Memory B cell (primary cell): ENCODE measurements at regions not wholly inside any gene's neighbourhood (a gene's known extent, or its start where the extent isn't known, plus 50 kb on each side); places are given as distances from the start of the nearest gene placed in this dataset.

Experiments
- ATAC-seq: fragments of 150-1000 bp; cut with Tn5 transposase; 2 replicates; pipeline ENCODE4 v1.10.0; 2021; ENCODE audit warnings: low read depth, mild to moderate bottlenecking, moderate library complexity
- DNase-seq, 2 donors: peaks; one replicate each; pipeline ENCODE4 v3.0.0; 2022; ENCODE audit warnings: low spot score in 2 of 2
- H3K27ac Mint-ChIP-seq: one replicate; pipeline ENCODE4 v1.8.0; 2022; ENCODE audit warnings: mild to moderate bottlenecking, moderate library complexity, mixed read lengths
- H3K27me3 Mint-ChIP-seq: one replicate; pipeline ENCODE4 v1.8.0; 2022; ENCODE audit warnings: mixed read lengths
- H3K36me3 Mint-ChIP-seq: one replicate; pipeline ENCODE4 v1.8.0; 2022; ENCODE audit warnings: mild to moderate bottlenecking, mixed read lengths
- H3K4me1 Mint-ChIP-seq: one replicate; pipeline ENCODE4 v1.8.0; 2022; ENCODE audit warnings: mixed read lengths
- H3K4me3 Mint-ChIP-seq: one replicate; pipeline ENCODE4 v1.8.0; 2022; ENCODE audit warnings: mild to moderate bottlenecking, moderate library complexity, mixed read lengths
- H3K9me3 Mint-ChIP-seq: one replicate; pipeline ENCODE4 v1.8.0; 2022; ENCODE audit warnings: mixed read lengths

DNA sequence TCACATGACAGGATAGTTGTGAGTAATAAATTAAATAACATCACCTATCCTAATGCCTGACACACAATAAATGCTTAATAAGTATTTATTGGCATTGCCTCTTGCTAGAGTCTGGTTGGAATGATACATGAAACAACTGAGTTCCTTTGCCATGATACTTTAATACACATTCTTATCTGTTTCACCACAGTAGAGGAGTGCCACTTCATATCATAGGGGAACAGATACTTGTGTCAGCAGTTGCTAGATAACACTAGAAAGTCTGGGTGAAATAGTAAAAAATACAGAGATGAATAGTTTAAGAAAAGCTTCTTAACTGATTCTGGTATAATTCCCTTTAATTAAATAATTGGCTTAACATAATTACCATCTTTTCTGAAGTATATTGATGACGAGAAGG is 380.0 kb upstream of the GOLIM4 start:
- no peak for ATAC-seq
- no peak for DNase-seq
- Mint-ChIP-seq H3K4me1 (no peaks in the 10 kb centered on the region), H3K27ac (no peak overlapping the region), H3K4me3 (no peak overlapping the region), H3K9me3 (no peaks in the 10 kb centered on the region), H3K27me3 (no peaks in the 10 kb centered on the region), H3K36me3 (no peaks in the 10 kb centered on the region)

DNA sequence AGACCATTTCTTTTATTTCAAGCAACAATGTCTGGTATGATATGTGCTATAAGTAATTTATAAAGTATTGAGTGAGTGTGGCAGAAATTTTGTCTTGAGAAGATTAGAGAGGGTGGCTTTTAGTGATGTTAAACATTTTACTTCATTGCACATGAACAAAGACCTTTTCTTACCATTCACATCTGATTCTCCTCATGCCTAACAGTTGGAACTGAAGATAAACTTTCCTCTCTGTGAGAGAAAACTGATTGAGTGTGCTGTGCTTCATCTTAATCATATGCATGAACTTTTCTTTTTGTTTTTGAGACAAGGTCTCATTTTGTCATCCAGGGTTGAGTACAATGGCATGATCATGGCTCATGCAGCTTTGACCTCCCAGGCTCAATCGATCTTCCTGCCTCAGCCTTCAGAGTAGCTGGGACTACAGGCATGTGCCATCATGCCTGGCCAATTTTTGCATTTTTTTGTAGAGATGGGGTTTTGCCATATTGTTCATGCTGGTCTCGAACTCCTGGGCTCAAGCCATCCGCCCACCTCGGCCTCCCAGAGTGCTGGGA is 377.7 kb upstream of the GOLIM4 start:
- Mint-ChIP-seq H3K9me3 (no peaks in the 10 kb centered on the region), H3K36me3 (no peaks in the 10 kb centered on the region), H3K27me3 (no peaks in the 10 kb centered on the region)

GRCh38 chr3:168472783-168473182 is 377.1 kb upstream of the GOLIM4 start:
- Mint-ChIP-seq H3K27me3 (no peaks in the 10 kb centered on the region), H3K4me3 (no peak overlapping the region), H3K36me3 (no peaks in the 10 kb centered on the region), H3K9me3 (no peaks in the 10 kb centered on the region), H3K27ac (no peak overlapping the region), H3K4me1 (no peaks in the 10 kb centered on the region)
- DNase-seq (no peak), ATAC-seq (no peak)

More for the DNA sequence above, 377.7 kb upstream of the GOLIM4 start:
- no peak overlapping the region for H3K4me3 Mint-ChIP-seq
- DNase-seq (no peak), ATAC-seq (no peak)
- no peaks in the 10 kb centered on the region for H3K4me1 Mint-ChIP-seq
- no peak overlapping the region for H3K27ac Mint-ChIP-seq

- Mint-ChIP-seq H3K9me3 (no peaks in the 10 kb centered on the region), H3K27ac (no peak overlapping the region), H3K27me3 (no peaks in the 10 kb centered on the region), H3K4me1 (no peaks in the 10 kb centered on the region), H3K36me3 (no peaks in the 10 kb centered on the region), H3K4me3 (no peak overlapping the region)
- no peak for ATAC-seq
- no peak for DNase-seq
Measured at GRCh38 chr3:168470380-168470779, 374.7 kb upstream of the GOLIM4 start.

DNA sequence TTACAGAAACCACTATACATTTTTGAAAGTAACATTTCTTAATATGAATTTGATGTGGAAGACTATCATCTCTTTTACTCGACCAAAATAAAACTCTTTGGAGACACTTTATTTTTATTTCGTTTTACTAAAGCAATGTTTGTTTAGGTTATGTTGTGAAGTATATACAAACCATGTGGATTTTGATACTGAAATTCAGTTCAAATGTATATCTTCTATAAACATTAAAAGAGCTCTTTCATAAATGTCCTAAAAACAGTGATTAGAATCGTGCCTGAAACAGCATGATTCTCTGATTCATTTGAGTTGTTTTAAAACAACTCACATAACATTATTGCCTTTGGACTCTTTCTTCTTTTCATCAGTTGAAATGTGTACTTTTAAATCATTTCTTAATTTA is 373.7 kb upstream of the GOLIM4 start:
- no peaks in the 10 kb centered on the region for H3K4me1 Mint-ChIP-seq
- DNase-seq (no peak), ATAC-seq (no peak)
- H3K9me3 Mint-ChIP-seq, result no peaks in the 10 kb centered on the region
- no peak overlapping the region for H3K27ac Mint-ChIP-seq
- H3K27me3 Mint-ChIP-seq, result no peaks in the 10 kb centered on the region
- H3K36me3 Mint-ChIP-seq, result no peaks in the 10 kb centered on the region
- no peak overlapping the region for H3K4me3 Mint-ChIP-seq

GRCh38 chr3:168467115-168467714 is 371.5 kb upstream of the GOLIM4 start:
- Mint-ChIP-seq H3K4me1 (no peaks in the 10 kb centered on the region), H3K36me3 (no peaks in the 10 kb centered on the region), H3K27ac (no peak overlapping the region), H3K9me3 (no peaks in the 10 kb centered on the region), H3K4me3 (no peak overlapping the region), H3K27me3 (no peaks in the 10 kb centered on the region)
- ATAC-seq (no peak), DNase-seq (no peak)

DNA sequence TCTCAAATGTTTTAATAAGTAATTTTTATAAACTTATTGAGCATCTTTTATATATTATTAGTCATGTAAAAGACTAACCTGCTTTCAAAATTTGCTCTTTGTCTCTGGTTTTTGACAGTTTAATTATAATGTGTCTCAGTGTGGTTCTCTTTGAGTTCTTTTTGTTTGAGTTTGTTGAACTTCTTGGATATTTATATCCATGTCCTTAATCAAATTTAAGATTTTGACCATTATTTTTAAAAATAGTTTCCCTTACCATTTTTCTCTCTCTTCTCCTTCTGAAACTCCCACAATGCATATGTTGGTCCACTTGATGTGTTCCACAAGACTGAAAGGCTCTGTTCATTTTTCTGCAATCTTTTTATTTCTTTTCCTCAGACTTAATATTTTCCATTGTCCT is 366.1 kb upstream of the GOLIM4 start:
- peaks cover 4% of the 10 kb centered on the region for H3K9me3 Mint-ChIP-seq
- no peak for ATAC-seq
- H3K4me1 Mint-ChIP-seq, result no peaks in the 10 kb centered on the region
- no peak for DNase-seq
- no peaks in the 10 kb centered on the region for H3K36me3 Mint-ChIP-seq
- H3K27me3 Mint-ChIP-seq, result no peaks in the 10 kb centered on the region
- H3K27ac Mint-ChIP-seq, result no peak overlapping the region
- no peak overlapping the region for H3K4me3 Mint-ChIP-seq

- peaks cover 4% of the 10 kb centered on the region for H3K9me3 Mint-ChIP-seq
- no peaks in the 10 kb centered on the region for H3K36me3 Mint-ChIP-seq
- no peak overlapping the region for H3K4me3 Mint-ChIP-seq
- no peaks in the 10 kb centered on the region for H3K27me3 Mint-ChIP-seq
- ATAC-seq (no peak), DNase-seq (no peak)
- no peaks in the 10 kb centered on the region for H3K4me1 Mint-ChIP-seq
- no peak overlapping the region for H3K27ac Mint-ChIP-seq
Measured at GRCh38 chr3:168459226-168459784, 363.6 kb upstream of the GOLIM4 start.

DNA sequence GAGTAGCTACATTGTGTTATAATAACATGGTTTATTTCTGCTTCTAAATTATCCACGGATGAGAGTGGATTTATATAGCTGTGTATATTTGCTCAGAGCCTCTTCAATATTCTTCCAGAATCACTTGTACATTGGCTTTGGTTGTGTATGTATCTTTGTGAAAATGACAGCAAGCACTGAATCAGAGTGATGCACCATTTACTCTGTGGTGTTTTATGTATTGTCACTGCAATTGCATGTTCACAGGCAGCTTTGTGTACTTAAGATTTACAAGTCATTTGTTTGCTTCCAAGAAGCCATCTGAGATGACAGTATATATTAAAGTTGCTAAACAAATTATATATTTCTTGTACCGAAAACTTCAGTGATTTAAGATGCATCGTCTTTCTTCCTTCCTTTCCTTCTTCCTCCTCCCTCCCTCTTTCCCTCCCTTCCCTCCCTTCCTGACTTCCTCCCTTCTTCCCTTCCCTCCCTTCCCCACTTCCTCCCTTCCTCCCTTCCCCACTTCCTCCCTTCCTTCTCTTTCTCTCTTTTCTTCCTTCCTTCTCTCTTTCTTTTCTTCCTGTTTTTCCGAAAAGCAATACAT is 362.3 kb upstream of the GOLIM4 start:
- Mint-ChIP-seq H3K27me3 (no peaks in the 10 kb centered on the region), H3K4me1 (no peaks in the 10 kb centered on the region), H3K9me3 (peaks cover 4% of the 10 kb centered on the region), H3K36me3 (no peaks in the 10 kb centered on the region), H3K27ac (no peak overlapping the region), H3K4me3 (no peak overlapping the region)
- ATAC-seq (no peak), DNase-seq (no peak)

DNA sequence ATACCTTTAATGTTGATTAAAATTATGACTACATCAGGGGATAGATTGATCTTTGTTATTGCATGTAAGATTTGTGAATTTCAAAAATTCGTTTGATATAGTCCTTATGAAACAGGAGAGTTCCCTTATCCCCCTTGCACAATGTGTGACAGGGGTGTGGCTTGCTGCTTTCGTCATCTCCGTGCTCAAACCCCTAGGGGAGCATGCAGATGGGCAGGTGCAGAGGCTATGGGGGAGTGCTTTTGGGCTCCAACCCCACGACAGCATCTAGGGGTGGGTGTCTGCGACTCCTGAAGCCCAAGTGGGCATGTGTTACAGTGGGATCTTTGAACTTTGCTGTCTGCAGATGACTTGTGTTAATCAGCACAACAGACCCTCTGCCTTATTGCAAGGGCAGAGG is 360.1 kb upstream of the GOLIM4 start:
- H3K27me3 Mint-ChIP-seq, result no peaks in the 10 kb centered on the region
- peaks cover 4% of the 10 kb centered on the region for H3K9me3 Mint-ChIP-seq
- H3K4me3 Mint-ChIP-seq, result no peak overlapping the region
- no peak for DNase-seq
- no peak for ATAC-seq
- no peaks in the 10 kb centered on the region for H3K4me1 Mint-ChIP-seq
- H3K27ac Mint-ChIP-seq, result no peak overlapping the region
- no peaks in the 10 kb centered on the region for H3K36me3 Mint-ChIP-seq

DNA sequence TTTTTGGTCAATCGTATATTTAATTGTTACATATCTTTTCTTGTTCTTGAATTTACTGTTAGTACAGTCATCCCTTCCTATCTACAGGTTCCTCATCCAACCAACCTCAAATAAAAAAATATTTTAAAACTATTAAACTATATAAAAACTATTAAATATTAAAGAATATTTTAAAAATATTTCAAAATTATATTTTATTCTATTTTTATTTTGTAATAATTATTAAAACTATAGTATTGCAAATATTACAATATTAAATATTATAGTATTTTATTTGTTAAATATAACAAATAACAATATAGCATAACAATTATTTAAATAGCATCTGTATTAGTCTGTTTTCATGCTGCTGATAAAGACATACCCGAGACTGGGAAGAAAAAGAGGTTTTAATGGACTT is 357.9 kb upstream of the GOLIM4 start:
- H3K4me3 Mint-ChIP-seq, result no peak overlapping the region
- no peaks in the 10 kb centered on the region for H3K27me3 Mint-ChIP-seq
- H3K9me3 Mint-ChIP-seq, result peaks cover 4% of the 10 kb centered on the region
- ATAC-seq (no peak), DNase-seq (no peak)
- no peaks in the 10 kb centered on the region for H3K4me1 Mint-ChIP-seq
- H3K27ac Mint-ChIP-seq, result no peak overlapping the region
- H3K36me3 Mint-ChIP-seq, result no peaks in the 10 kb centered on the region

DNA sequence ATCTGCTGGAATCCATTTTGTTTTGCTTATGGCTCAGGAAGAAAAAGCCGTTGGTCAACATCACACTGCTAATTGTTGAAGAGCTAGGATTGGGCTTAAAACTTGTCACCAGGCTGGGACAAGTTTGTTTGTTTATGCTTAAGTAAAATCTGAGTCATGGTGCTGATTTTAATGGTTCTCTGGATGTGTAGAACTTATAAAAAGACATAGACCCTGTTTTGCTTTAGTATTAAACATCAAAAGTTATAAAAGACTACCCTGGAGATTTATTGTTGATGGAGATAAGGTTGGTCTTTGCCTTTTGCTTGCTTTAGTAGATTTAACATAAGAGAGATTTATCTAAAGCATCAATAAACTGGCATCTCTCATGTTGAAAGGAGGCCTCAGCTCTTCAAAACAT is 348.2 kb upstream of the GOLIM4 start:
- ATAC-seq, result no peak
- Mint-ChIP-seq H3K4me1 (no peaks in the 10 kb centered on the region), H3K27ac (no peak overlapping the region)

DNA sequence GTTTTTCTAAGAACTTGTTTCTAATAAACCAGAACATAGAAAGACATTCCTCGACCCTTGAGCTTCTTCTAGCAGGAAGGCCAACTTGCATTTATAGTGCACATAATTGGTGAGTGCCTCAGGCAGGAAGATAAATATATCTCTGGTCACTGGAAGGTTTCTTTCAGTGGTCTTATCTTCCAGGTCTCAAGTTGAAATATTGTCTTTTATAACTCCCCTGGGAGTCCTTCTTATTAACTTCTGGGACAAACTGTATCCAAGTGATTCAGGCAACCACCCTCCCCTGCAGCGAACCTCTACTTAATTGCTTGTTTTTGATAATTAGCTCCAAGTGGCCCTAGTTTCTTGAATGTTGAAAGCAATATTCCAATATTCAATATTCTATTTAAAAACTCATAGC is 346.8 kb upstream of the GOLIM4 start:
- no peaks in the 10 kb centered on the region for H3K27me3 Mint-ChIP-seq
- no peaks in the 10 kb centered on the region for H3K9me3 Mint-ChIP-seq
- ATAC-seq (no peak), DNase-seq (no peak)
- no peaks in the 10 kb centered on the region for H3K36me3 Mint-ChIP-seq
- H3K4me1 Mint-ChIP-seq, result no peaks in the 10 kb centered on the region
- H3K4me3 Mint-ChIP-seq, result no peak overlapping the region
- H3K27ac Mint-ChIP-seq, result no peak overlapping the region

More for the DNA sequence above, 348.2 kb upstream of the GOLIM4 start:
- Mint-ChIP-seq H3K36me3 (no peaks in the 10 kb centered on the region), H3K9me3 (no peaks in the 10 kb centered on the region), H3K27me3 (no peaks in the 10 kb centered on the region), H3K4me3 (no peak overlapping the region)
- no peak for DNase-seq

GRCh38 chr3:168436245-168436724 is 340.6 kb upstream of the GOLIM4 start:
- no peak for ATAC-seq
- no peaks in the 10 kb centered on the region for H3K4me1 Mint-ChIP-seq
- H3K4me3 Mint-ChIP-seq, result no peak overlapping the region
- no peaks in the 10 kb centered on the region for H3K36me3 Mint-ChIP-seq
- no peak overlapping the region for H3K27ac Mint-ChIP-seq
- no peaks in the 10 kb centered on the region for H3K27me3 Mint-ChIP-seq
- no peak for DNase-seq
- no peaks in the 10 kb centered on the region for H3K9me3 Mint-ChIP-seq

GRCh38 chr3:168431491-168431890 is 335.8 kb upstream of the GOLIM4 start:
- no peaks in the 10 kb centered on the region for H3K9me3 Mint-ChIP-seq
- no peaks in the 10 kb centered on the region for H3K27me3 Mint-ChIP-seq
- ATAC-seq, result no peak
- H3K36me3 Mint-ChIP-seq, result no peaks in the 10 kb centered on the region
- H3K4me1 Mint-ChIP-seq, result no peaks in the 10 kb centered on the region
- DNase-seq, result no peak
- H3K27ac Mint-ChIP-seq, result no peak overlapping the region
- no peak overlapping the region for H3K4me3 Mint-ChIP-seq
